Brain microvascular endothelial cell (primary cell): ENCODE measurements at regions not wholly inside any gene's neighbourhood (a gene's known extent, or its start where the extent isn't known, plus 50 kb on each side); places are given as distances from the start of the nearest gene placed in this dataset.

ENCODE experiments used
- DNase-seq: peaks from one replicate; pipeline ENCODE4 v3.0.0-alpha.2; 2020
- H3K27ac ChIP-seq: fragments of 250-450 bp; sonication (Bioruptor Pico); 2 replicates; pipeline ENCODE4 v1.5.1; 2020; ENCODE audit warnings: mild to moderate bottlenecking, moderate library complexity
- H3K27me3 ChIP-seq: fragments of 250-450 bp; sonication (Bioruptor Pico); replicated peaks from 2 replicates; pipeline ENCODE4 v1.5.1; 2020; ENCODE audit warnings: mild to moderate bottlenecking
- H3K36me3 ChIP-seq: fragments of 250-450 bp; sonication (Bioruptor Pico); replicated peaks from 2 replicates; pipeline ENCODE4 v1.5.1; 2020; ENCODE audit warnings: mild to moderate bottlenecking
- H3K4me3 ChIP-seq: 2 replicates; pipeline ENCODE4 v1.5.1; 2011; ENCODE audit warnings: low read depth, mild to moderate bottlenecking, control low read depth, low read length, moderate library complexity
- CTCF ChIP-seq: IDR thresholded peaks from 2 replicates; pipeline ENCODE4 v1.5.1; 2011; ENCODE audit warnings: low read depth, mild to moderate bottlenecking, moderate library complexity, low read length, control low read depth, inconsistent platforms; ENCODE audit errors: missing control alignments
- in situ Hi-C: cut with HindIII; loops from 2 replicates; pipeline ENCODE4 v1.10.0; 2017; ENCODE audit warnings: low sequenced_read_pairs, low pct_ligation_motif_present

GRCh38 chrX:9311421-9312160 lies 153.3 kb upstream of the TBL1X start:
- H3K36me3 ChIP-seq: no peaks in the 10 kb centered on the region
- in situ Hi-C loops: no loop called here

GRCh38 chrX:9312922-9313867 lies 151.7 kb upstream of the TBL1X start:
- peak; percentile 80 for TF ChIP-seq CTCF
- Histone ChIP-seq H3K27me3 (no peaks in the 10 kb centered on the region), H3K27ac (no peak overlapping the region), H3K4me3 (no peak overlapping the region), H3K36me3 (no peaks in the 10 kb centered on the region)
- DNase-seq: no peak
- in situ Hi-C loops: no loop called here

More at GRCh38 chrX:9311421-9312160, 153.3 kb upstream of the TBL1X start:
- no peak overlapping the region for H3K27ac ChIP-seq
- DNase-seq: no peak
- no peak overlapping the region for H3K4me3 ChIP-seq
- TF ChIP-seq CTCF: no peak
- H3K27me3 ChIP-seq: no peaks in the 10 kb centered on the region

GRCh38 chrX:9315086-9315485 lies 149.8 kb upstream of the TBL1X start:
- in situ Hi-C loops: no loop called here
- TF ChIP-seq CTCF: no peak
- no peak overlapping the region for H3K27ac ChIP-seq
- no peak for DNase-seq
- H3K36me3 ChIP-seq: no peaks in the 10 kb centered on the region
- no peaks in the 10 kb centered on the region for H3K27me3 ChIP-seq
- H3K4me3 ChIP-seq: no peak overlapping the region

- TF ChIP-seq CTCF: no peak
- Histone ChIP-seq H3K27ac (no peak overlapping the region), H3K27me3 (no peaks in the 10 kb centered on the region), H3K36me3 (no peaks in the 10 kb centered on the region), H3K4me3 (no peak overlapping the region)
- no peak for DNase-seq
- in situ Hi-C loops: no loop called here
These were observed 148.8 kb upstream of the TBL1X start for GRCh38 chrX:9316096-9316495.

- no peaks in the 10 kb centered on the region for H3K36me3 ChIP-seq
- H3K27ac ChIP-seq: no peak overlapping the region
- H3K27me3 ChIP-seq: no peaks in the 10 kb centered on the region
- DNase-seq: no peak
- H3K4me3 ChIP-seq: no peak overlapping the region
- in situ Hi-C loops: no loop called here
- no peak for TF ChIP-seq CTCF
These were observed 147.7 kb upstream of the TBL1X start for GRCh38 chrX:9317176-9317575.
